COLO668 (cell line): ENCODE measurements at regions not wholly inside any gene's neighbourhood (a gene's known extent, or its start where the extent isn't known, plus 50 kb on each side); places are given as distances from the start of the nearest gene placed in this dataset.

Experiments
- DNase-seq: peaks from one replicate; lab custom pipeline; 2025; ENCODE audit not compliant: unreplicated experiment; lab: John Stamatoyannopoulos, UW

DNA sequence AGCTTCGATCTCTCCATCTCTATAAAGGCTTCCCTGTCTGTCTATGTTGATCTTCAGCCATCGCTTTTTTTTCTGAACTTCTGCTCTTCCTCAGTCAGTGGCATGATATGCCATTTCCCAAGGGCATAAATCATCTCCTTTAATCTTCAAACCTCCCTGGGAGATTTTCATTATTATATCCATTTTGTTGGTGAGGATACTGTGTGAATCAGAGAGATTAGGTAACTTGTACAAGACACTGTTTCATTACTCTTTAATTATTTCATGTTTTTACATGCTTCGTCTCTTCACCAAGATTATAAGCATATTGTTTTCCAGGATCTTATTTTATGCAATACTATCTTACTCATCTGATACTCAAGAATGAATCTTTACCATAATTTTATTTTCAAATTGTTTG lies 124.8 kb upstream of the ATP11B start:
- DNase-seq: no peak

DNA sequence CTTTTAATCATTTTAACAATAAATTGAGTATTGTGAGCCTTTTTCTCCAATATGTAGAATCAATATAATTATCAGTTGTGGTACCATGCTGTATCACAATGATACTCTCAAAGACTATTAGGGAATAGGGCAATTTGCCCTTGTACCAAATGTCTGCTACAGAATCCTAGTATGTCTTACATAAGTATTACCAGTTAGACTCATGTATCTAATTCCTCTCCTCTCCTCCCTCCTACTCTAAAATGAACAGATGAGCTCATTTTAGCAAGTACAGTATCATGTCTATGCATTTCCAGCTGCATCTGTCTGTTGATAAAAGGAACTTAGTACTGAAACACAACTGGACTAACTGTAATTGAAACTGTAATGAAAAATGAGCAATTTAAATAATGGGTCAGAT lies 124.3 kb upstream of the ATP11B start:
- no peak for DNase-seq

DNA sequence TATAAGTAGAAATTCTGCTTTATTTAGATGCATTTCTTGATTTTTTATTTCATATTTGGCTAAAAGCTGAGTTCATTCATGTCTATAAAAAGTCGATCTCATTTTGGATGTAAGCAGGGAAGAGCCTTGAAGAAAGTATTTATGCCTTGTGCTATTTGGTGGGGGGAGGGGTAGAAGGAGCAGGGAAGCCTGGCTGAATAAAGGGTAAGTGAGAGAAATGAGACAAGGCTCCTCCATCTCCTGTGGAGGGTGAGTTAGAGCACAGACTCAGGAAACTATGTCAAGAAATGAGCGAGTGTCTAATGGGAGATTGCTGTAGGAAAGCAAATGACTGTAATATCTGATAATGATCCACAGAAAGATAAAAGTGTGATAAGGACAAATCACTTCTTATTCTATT lies 121.8 kb upstream of the ATP11B start:
- no peak for DNase-seq

DNA sequence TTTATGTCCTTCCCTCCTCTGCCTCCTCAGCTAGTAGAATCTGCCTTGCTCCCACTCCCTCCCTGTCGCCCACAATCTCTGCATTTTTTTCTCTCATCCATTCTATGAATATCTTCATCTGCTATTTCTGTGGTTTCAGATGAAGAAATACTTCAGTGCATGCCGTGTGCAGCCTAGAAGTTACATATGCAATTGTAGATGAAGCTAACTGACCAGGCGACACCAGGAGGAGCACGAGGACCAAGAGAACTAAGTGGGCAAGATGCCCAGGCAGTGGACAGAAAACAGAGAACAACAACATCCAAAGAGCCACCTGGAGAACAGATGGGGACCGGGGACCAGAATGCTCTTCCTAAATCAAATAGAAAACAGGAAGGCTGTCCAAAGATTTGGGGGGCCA lies 121.4 kb upstream of the ATP11B start:
- DNase-seq: no peak

DNA sequence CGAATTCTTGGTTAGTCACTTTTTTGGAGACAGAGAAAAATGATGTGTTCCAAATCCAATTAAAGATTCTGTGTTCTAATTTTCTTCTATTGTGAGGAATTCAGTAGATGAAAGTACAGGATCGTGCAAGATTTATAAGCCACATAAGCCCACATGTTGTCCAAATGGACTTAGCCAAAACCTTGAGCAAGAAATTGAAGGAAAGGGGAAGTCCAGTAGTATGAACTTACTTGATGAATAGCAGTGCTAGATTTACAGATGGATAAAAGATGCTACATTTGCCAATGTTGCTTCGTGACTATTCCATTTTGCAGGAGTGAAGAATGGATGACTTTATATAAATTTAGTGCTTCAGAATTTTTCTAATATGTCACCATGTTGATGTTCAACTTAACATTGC lies 120.0 kb upstream of the ATP11B start:
- no peak for DNase-seq

DNA sequence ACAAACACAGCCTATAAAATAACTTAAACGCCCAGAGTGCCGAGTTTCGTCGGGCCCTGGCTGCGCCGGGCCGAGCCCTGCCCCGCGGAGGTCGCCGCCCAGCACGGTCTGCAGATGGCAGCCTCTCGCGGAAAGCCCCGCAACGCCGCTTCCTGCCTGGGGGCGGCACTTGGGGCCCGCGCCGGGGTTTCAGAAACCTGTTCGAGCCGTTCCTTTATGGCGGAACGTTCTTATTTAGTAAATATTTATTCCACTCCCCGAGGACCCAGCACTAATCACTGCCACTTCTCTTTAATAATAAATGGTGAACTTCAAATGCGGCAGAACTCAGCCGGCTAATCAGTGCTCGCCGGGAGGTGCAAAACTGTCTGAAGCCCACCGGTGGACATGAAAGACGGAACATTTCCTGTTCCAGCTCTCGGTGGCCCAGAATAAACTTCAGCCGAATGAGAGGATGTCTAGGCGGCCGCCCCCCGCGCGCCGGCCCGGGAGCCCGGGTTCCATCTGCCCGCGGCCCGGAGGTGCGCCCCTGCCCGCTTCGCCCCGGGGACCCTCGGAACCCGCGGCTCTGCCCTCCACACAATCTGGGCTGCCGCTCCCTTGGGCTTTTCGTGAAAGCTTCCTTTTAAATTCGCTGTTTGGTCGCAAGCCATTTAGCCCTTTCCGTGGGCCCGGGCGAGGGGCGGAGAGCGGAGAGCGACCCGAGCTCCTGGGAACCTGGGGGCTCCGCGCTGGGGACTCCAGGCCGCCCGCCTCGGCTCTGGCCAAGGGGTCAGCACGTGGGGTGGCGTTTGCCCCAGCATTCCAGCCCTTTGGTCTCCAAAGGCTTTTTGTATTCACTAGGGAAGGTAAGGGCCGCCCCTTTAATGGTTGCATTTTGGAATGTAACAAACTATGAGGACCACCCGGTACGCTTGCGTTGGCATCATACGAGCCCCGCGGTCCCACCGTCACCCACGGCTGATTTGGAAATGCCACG lies 110.8 kb upstream of the ATP11B start:
- peak; percentile 71 for DNase-seq

DNA sequence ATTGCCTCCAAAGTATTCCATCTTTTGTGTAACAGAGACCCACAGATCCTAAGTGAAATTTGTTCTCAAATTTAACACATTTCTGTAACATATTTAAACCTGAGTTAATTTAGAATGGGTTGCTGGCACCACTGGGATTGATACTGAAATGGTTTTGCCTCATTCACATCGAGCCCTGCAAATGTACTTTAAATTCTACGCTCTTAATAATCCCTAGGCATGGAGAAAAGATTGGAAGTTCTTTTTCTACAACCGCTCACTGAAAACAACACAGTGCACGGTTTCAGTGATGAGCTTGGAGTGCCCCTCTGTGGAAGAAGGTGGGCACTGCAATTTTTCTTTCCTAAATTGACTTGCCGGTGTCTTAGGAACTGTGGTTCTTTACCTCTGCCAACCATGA lies 109.9 kb upstream of the ATP11B start:
- DNase-seq: peak; percentile 50

DNA sequence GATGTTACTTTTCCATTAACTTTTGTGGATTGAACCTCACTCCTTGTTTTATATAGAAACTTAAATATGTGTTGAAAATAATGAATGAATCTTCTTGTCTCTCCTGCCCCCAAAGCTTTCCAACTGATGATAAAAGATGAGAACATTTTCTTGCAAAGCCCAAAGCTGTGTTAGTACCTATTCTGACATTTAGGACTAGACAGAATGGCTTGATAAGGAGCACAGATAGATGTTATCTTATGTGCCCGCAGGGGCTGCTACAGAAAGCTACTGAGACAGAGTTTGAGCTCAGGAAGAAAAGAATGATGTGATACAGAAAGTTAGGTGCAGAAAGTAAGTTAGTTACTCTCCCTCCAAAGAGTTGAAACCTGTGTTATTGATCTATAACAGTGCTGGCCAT lies 109.4 kb upstream of the ATP11B start:
- DNase-seq: no peak

DNA sequence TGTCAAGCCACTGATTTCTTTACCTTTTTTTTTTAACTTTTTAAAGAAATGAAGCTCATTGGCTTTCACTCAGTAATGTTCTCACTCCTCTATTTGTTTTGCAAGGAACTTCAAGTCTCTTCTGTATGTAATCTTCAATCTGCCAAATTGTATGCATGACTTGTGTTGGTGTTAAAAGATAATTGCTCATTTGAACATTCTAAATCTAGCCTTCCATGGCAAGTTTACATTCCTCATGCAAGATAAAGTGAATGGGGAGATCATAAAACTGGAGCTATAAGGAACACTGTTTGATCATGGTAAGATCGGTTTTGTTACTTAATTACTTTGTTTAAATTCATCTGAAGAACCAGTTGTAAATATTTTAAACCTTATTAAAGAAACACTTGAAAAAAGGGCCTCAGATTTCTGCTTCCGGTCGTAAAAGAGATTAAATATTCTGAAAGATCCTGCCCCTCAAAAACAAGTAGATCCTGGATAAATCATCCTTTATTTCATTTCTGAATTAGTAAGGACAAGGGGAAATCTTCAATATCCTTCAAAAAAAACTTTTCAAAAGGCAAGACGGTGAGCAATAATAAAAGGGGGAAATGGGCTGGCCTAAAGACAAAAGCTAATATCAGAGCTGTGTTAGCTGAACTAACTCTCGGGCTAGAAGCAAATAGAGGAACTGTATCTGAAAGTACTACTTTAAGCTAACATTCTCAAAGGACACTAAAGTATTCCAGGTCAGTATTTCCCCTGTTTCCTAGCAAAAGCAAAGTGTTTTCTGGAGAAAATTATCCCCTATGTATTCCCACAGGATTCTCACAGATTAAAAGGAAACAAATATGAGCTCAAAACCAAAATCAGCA lies 107.0 kb upstream of the ATP11B start:
- no peak for DNase-seq

DNA sequence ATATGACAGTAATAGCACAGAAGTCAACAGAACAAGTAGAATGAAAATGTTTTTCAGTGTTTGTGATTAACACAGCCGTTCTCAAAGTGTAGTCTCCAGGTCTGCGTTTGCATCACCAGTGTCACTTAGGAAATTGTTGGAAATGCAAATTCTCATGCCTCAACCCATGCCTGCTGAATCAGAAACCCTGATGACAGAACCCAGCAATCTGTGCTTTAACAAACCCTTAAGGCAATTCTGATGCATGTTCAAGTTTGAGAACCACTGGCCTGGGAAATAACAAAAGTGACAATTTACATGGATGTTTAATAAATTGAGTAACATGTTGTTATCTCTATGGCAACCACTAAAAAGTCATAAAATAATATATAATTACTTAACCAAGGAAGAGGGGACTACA lies 103.1 kb upstream of the ATP11B start:
- no peak for DNase-seq

DNA sequence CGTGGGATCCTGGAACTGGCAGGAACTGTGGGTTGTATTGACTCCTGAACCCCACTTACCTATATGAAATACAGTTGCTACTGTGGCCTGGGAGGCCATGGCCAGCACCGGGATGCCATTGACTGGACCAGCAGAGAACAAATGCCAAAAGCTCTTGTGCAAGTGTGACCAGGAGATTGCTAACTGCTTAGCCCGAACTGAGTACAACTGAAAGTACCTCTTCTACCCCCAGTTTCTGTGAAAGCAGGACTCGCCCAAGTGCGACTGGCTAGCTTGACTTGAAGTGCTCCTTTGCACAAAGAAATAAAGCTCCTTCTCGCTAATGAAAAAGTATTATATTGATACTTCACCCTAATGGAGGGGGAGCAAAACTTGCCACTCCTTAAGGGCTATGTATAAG lies 101.3 kb upstream of the ATP11B start:
- no peak for DNase-seq

DNA sequence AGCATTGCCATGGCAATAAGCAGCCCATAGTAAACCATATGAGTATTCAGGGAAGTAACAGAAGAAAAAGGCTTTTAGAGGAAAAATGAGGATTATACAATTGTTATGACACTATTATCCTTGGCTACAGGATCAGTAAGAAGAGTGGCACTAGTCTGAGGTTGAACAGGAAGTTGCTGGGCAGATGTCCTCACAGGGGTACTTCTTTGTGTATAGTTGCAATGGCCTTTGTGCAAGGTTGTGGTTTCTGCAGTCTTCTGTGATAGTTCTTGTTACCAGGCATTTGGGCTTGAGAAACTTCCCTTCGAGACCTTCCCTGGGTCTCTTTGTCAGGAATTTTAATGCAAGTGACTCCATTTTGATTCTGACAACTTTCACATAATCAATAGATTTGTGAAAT lies 100.6 kb upstream of the ATP11B start:
- DNase-seq: no peak

DNA sequence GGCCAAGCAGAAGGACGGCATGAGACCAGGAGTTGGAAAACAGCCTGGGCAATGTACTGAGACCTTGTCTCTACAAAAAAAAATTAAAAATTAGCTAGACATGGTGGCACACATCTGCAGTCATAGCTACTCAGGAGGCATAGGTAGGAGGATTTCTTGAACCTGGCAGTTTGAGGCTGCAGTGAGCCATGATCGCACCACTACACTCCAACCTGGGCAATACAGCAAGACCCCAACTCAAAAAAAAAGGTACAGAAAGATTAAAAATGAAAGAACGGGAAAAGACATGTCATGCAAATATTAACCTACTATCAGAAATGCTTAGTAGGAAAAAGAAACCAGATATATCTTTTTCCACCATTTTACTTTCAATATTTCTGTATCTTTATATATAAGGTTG lies 99.6 kb upstream of the ATP11B start:
- no peak for DNase-seq

DNA sequence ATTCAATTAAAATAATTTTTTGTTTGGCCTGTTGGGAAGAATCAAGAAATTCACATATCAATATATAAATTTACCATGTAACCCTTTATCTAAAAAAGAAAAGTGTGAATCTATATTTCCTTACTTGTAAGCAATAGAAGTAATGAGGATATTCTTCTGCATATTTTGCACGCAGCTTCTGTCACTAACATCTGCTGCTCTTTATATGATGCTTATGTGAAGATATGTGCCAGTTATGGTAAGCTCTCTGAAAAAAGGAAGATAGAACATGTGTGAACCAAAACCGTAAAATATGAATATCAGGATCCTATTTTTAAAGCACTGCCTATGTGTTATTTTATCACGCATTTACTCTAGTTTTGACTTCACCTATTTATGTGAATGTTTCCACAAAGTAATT lies 96.4 kb upstream of the ATP11B start:
- DNase-seq: no peak

DNA sequence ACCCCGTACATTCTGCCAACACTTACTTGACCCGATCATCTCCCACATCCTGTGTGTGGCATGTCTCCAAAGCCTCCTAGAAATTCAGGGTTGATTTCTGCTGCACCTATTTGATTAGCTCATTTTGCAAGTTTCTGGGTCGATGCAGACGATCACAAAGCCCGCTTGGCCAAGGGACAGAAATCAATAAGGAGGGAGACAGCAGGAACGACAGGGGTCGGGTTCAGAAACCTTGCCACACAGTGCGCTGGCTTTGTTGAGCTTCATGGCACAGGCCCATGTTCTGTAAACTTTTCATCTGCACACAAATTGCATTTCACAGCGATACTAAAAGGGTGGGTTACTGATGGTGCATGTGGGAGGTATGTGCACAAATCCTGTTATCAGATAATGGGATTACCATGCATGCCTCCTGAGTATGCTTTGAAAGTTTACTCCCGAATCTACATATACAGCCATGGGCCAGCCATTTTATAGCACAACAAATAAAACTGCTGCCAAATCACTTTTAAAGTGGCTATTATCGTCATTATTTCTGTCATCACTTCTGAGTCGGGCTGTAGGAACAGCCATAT lies 95.9 kb upstream of the ATP11B start:
- no peak for DNase-seq

DNA sequence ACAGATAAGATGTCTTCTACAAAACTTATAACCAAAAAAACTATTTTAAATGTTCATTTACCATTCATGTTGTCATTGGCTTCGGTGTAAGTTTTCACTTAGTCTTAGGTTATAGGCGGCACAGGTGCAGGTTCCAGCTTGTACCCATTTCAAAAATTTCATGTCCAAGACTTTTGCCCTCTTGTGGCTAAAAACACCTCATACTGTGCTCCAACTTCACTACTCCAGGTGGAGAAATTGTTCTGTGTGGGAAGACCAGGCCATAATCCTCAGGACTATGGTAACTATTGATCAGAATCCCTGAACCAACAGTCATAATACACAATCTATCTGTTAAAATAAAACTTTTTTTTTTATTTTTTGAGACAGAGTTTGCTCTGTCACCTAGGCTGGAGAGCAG lies 95.2 kb upstream of the ATP11B start:
- DNase-seq: no peak

DNA sequence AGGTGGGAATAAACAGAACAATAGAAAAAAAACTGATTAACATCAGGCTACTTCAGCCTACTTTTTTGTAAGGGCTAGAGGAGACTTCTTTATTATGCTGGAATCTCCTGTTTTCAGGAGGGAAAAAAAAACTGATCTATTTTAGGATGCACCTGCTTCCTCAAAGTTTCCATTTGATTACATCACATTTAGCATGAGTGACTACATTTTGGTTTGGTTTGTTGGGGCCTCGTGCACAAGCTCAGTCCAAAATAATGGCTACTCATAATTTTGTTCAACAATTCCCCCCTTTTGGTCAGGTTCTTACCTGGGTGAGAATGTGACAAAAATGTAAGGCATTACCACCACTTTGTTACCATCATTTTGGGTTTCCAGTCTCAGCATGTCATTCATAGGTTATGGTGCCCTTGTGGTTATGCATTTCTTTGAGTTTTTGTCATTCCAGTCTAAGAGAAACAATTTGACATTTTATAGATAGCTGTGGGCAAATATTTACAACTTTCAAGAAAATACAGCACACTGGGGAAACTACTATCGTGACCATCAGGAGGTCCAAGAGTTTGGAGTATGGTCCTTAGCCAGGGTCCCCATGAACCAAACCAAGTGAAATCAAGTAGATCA lies 93.6 kb upstream of the ATP11B start:
- no peak for DNase-seq

DNA sequence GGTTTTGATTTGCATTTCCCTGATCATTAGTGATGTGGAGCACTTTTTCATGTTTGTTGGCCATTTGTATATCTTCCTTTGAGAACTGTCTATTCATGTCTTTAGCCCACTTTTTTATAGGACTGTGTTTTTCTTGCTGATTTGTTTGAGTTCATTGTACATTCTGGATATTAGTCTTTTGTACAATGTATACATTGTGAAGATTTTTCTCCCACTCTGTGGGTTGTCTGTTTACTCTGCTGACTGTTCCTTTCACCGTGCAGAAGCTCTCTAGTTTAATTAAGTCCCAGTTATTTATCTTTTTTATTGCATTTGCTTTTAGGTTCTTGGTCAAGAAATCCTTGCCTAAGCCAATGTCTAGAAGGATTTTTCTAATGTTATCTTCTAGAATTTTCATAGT lies 91.1 kb upstream of the ATP11B start:
- no peak for DNase-seq

DNA sequence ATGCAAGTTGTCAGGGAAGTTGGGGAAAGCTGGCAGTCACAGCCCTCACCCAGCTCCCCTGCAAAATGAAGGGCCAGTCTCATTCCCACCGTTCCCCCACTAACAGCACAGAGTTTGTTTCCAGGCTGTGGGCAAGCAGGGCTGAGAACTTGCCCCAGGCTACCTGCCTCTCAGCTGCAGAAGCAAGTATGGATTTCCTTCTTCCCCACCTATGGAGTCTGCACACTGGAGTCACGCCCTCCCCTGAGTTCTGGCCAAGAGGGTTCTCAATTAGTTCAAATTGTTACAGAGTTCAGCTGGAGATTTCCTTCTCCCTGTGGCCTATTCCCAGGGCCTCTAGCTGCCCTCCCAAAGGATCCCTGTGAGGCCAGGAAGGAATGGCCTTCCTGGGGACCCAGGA lies 90.1 kb upstream of the ATP11B start:
- DNase-seq: no peak

DNA sequence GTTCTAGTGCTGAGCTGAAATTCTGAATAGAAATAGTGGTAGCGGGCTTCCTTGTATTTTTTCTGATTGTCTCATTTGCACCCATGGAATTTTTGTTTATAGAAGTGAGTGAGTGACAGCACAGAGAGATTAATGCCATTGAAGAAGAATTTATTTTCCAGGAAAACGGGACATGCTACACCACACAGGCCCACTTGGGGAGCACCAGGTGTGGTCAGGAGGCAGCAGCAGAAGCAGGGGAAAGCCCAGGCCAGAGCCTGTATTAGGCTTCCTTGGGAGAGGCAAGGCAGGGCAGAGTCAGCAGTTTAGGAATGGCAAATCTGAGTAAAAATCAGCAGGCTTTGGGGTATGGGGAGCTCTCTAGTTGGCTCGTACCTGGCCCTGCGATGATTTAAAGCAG lies 88.4 kb upstream of the ATP11B start:
- DNase-seq: no peak

DNA sequence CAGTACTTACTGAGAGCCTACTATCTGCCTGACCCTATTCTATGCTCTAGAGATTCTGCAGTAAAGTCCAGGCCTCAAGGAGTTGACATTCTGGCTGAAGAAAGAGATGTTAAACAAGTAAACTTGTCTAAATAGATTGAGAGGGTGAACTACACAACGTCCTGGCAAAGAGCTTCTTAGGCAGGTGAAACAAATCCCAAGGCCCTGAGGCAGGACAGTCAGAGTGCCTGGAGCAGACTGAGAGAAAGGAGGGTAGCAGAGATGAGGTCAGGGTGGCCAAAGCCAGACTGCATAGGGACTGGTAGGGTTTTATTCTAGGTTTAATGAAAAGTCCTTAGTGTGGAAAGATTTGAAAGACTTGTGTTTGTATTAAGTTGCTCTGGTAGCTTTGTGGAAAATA lies 84.5 kb upstream of the ATP11B start:
- DNase-seq: no peak
